GM13977 (cell line): ENCODE measurements at regions not wholly inside any gene's neighbourhood (a gene's known extent, or its start where the extent isn't known, plus 50 kb on each side); places are given as distances from the start of the nearest gene placed in this dataset.

Source experiments
- DNase-seq: peaks from one replicate; pipeline ENCODE4 v3.0.0; 2012; ENCODE audit warnings: low spot score
- CTCF ChIP-seq: IDR thresholded peaks from 2 replicates; pipeline ENCODE4 v1.5.1; 2012; ENCODE audit warnings: mild to moderate bottlenecking, control low read depth; ENCODE audit not compliant: insufficient read depth; ENCODE audit errors: extremely low read depth, missing control alignments
- in situ Hi-C: fragments of 300-500 bp; cut with MboI; formaldehyde crosslinking; loops from one replicate; pipeline ENCODE4 v1.12.0; 2022; ENCODE audit warnings: low sequenced_read_pairs, low pct_unique_long_range_greater_than_20kb, mixed read lengths, inconsistent platforms; ENCODE audit not compliant: unreplicated experiment

- in situ Hi-C loops, result no loop called here
- DNase-seq, result no peak
- no peak for TF ChIP-seq CTCF
Measured at GRCh38 chr4:110914791-110915190, 291.9 kb upstream of the PITX2 start.

- no peak for DNase-seq
- in situ Hi-C loops, result no loop called here
- no peak for TF ChIP-seq CTCF
Measured at GRCh38 chr4:110915301-110915700, 292.4 kb upstream of the PITX2 start.

- no peak for TF ChIP-seq CTCF
- DNase-seq, result no peak
- in situ Hi-C loops, result no loop called here
Measured at GRCh38 chr4:110916505-110916904, 293.6 kb upstream of the PITX2 start.

GRCh38 chr4:110917835-110918234 lies 295.0 kb upstream of the PITX2 start:
- DNase-seq, result no peak
- TF ChIP-seq CTCF, result no peak
- in situ Hi-C loops, result no loop called here

- in situ Hi-C loops, result no loop called here
- no peak for TF ChIP-seq CTCF
Measured at GRCh38 chr4:110920990-110921389, 298.1 kb upstream of the PITX2 start.

GRCh38 chr4:110924761-110925160 lies 301.9 kb upstream of the PITX2 start:
- TF ChIP-seq CTCF, result no peak
- no peak for DNase-seq
- in situ Hi-C loops, result no loop called here

More at GRCh38 chr4:110920990-110921389, 298.1 kb upstream of the PITX2 start:
- DNase-seq, result no peak

GRCh38 chr4:110926841-110927400 lies 304.0 kb upstream of the PITX2 start:
- in situ Hi-C loops, result no loop called here
- TF ChIP-seq CTCF, result no peak
- DNase-seq, result no peak
